Left lung (tissue), 4 donors: ENCODE measurements at regions not wholly inside any gene's neighbourhood (a gene's known extent, or its start where the extent isn't known, plus 50 kb on each side); places are given as distances from the start of the nearest gene placed in this dataset.

Source experiments
- ATAC-seq: fragments of 200-7000 bp; cut with Tn5 transposase; one replicate; pipeline ENCODE4 v1.9.1; 2020; ENCODE audit warnings: moderate library complexity
- DNase-seq, 4 donors: peaks; one replicate each; pipeline ENCODE4 v3.0.0-alpha.2; 2013 to 2020
- H3K27ac ChIP-seq, 2 donors: fragments of 200-600 bp; sonication (generic) in 1 of 2; one replicate each; pipeline versions ENCODE4 v1.5.0 to v1.8.0; 2020 to 2021
- H3K27me3 ChIP-seq, 2 donors: fragments of 200-600 bp; sonication (generic) in 1 of 2; one replicate each; pipeline versions ENCODE4 v1.5.0 to v1.8.0; 2020 to 2021
- H3K36me3 ChIP-seq, 2 donors: fragments of 200-600 bp; sonication (generic) in 1 of 2; one replicate each; pipeline versions ENCODE4 v1.5.0 to v1.8.0; 2020 to 2021
- H3K4me1 ChIP-seq, 2 donors: fragments of 200-600 bp; one replicate each; pipeline ENCODE4 v1.8.0; 2021
- H3K4me3 ChIP-seq, 2 donors: fragments of 200-600 bp; sonication (generic) in 1 of 2; one replicate each; pipeline versions ENCODE4 v1.5.0 to v1.8.0; 2020 to 2021; ENCODE audit warnings: mild to moderate bottlenecking in 1 of 2
- H3K9me3 ChIP-seq, 2 donors: fragments of 200-600 bp; sonication (generic) in 1 of 2; one replicate each; pipeline versions ENCODE4 v1.5.0 to v1.8.0; 2020 to 2021
- CTCF ChIP-seq, 2 donors: fragments of 200-600 bp; sonication (generic) in 1 of 2; IDR thresholded peaks; one replicate each; pipeline versions ENCODE4 v1.5.0 to v1.8.0; 2021; ENCODE audit warnings: antibody characterized with exemption in 2 of 2
- intact Hi-C, 2 donors: fragments of 100-400 bp; cut with DNase I; formaldehyde crosslinking; loops; one replicate each; pipeline versions ENCODE4 v1.11.2 to v1.14.2; 2022
- donor health status: DM: no; HTN: yes; CAD: no.
- donor health status: DM: no; HTN: no; CAD: no.

GRCh38 chr2:235373171-235373570 lies 120.7 kb upstream of the AGAP1 start:
- Histone ChIP-seq H3K27me3 (no peaks in the 10 kb centered on the region), H3K36me3 (no peaks in the 10 kb centered on the region), H3K4me1 (no peaks in the 10 kb centered on the region), H3K9me3 (no peaks in the 10 kb centered on the region), H3K27ac (no peak overlapping the region), H3K4me3 (no peak overlapping the region)
- intact Hi-C loops: no loop called here
- no peak for ATAC-seq
- no peak for DNase-seq
- TF ChIP-seq CTCF (IDR thresholded peaks at IDR 0.05): no peak

- intact Hi-C loops: no loop called here
- no peak for ATAC-seq
Measured at GRCh38 chr2:235377176-235377575, 116.7 kb upstream of the AGAP1 start.

GRCh38 chr2:235378246-235378645 lies 115.6 kb upstream of the AGAP1 start:
- H3K4me1 ChIP-seq: no peaks in the 10 kb centered on the region
- no peak overlapping the region for H3K27ac ChIP-seq
- no peak for TF ChIP-seq CTCF (IDR thresholded peaks at IDR 0.05)
- no peaks in the 10 kb centered on the region for H3K36me3 ChIP-seq
- no peaks in the 10 kb centered on the region for H3K27me3 ChIP-seq
- H3K4me3 ChIP-seq: no peak overlapping the region
- intact Hi-C loops: no loop called here
- peak in 1 of 4 donors; percentile 10 for DNase-seq
- ATAC-seq: peak; percentile 31
- no peaks in the 10 kb centered on the region for H3K9me3 ChIP-seq

More at GRCh38 chr2:235377176-235377575, 116.7 kb upstream of the AGAP1 start:
- no peak overlapping the region for H3K27ac ChIP-seq
- H3K4me3 ChIP-seq: no peak overlapping the region
- TF ChIP-seq CTCF (IDR thresholded peaks at IDR 0.05): no peak
- H3K36me3 ChIP-seq: no peaks in the 10 kb centered on the region
- H3K9me3 ChIP-seq: no peaks in the 10 kb centered on the region
- H3K27me3 ChIP-seq: no peaks in the 10 kb centered on the region
- no peak for DNase-seq
- no peaks in the 10 kb centered on the region for H3K4me1 ChIP-seq

- intact Hi-C loops: no loop called here
- Histone ChIP-seq H3K27me3 (no peaks in the 10 kb centered on the region), H3K27ac (no peak overlapping the region), H3K4me1 (no peaks in the 10 kb centered on the region), H3K36me3 (no peaks in the 10 kb centered on the region), H3K9me3 (no peaks in the 10 kb centered on the region), H3K4me3 (no peak overlapping the region)
- TF ChIP-seq CTCF (IDR thresholded peaks at IDR 0.05): no peak
- no peak for DNase-seq
- no peak for ATAC-seq
Measured at GRCh38 chr2:235378944-235379343, 114.9 kb upstream of the AGAP1 start.

GRCh38 chr2:235381261-235381912 lies 112.5 kb upstream of the AGAP1 start:
- intact Hi-C loops: no loop called here
- no peaks in the 10 kb centered on the region for H3K9me3 ChIP-seq
- H3K36me3 ChIP-seq: no peaks in the 10 kb centered on the region
- no peak overlapping the region for H3K4me3 ChIP-seq
- H3K4me1 ChIP-seq: no peaks in the 10 kb centered on the region
- no peak overlapping the region for H3K27ac ChIP-seq
- ATAC-seq (no peak), DNase-seq (no peak)
- no peaks in the 10 kb centered on the region for H3K27me3 ChIP-seq
- no peak for TF ChIP-seq CTCF (IDR thresholded peaks at IDR 0.05)
